ENCODE measurements at regions not wholly inside any gene's neighbourhood (a gene's known extent, or its start where the extent isn't known, plus 50 kb on each side); places are given as distances from the start of the nearest gene placed in this dataset.

DNA sequence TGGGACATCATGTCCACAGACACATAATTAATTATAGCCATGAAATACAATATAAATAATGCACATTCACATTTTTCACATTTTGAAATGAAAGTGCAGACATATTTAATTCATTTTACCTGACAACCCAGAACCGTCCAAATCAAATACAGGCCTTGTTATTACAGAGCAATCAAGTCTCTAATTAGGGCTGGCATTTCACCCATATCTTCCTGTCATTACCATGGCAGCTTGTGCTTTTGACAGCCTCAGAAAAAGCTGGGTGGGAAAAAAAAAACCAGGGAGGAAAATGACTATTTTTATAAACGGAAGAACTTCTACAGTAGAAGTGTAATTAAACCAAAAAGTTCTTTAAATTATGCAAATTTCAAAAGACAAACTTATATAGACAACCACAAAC lies 436.4 kb downstream of the FBXO15 start:
- TF ChIP-seq, protein P1, sequence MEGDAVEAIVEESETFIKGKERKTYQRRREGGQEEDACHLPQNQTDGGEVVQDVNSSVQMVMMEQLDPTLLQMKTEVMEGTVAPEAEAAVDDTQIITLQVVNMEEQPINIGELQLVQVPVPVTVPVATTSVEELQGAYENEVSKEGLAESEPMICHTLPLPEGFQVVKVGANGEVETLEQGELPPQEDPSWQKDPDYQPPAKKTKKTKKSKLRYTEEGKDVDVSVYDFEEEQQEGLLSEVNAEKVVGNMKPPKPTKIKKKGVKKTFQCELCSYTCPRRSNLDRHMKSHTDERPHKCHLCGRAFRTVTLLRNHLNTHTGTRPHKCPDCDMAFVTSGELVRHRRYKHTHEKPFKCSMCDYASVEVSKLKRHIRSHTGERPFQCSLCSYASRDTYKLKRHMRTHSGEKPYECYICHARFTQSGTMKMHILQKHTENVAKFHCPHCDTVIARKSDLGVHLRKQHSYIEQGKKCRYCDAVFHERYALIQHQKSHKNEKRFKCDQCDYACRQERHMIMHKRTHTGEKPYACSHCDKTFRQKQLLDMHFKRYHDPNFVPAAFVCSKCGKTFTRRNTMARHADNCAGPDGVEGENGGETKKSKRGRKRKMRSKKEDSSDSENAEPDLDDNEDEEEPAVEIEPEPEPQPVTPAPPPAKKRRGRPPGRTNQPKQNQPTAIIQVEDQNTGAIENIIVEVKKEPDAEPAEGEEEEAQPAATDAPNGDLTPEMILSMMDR (IDR thresholded peaks at IDR 0.05; ENCODE audit: unreplicated experiment), result no peak
- Mint-ChIP-seq H3K27me3 (ENCODE audit: insufficient read depth, unreplicated experiment) (no peaks in the 10 kb centered on the region), H3K4me3 (ENCODE audit: unreplicated experiment) (no peak overlapping the region), H3K27ac (ENCODE audit: low read depth, unreplicated experiment) (no peak overlapping the region), H3K4me1 (ENCODE audit: insufficient read depth, unreplicated experiment) (no peaks in the 10 kb centered on the region), H3K9me3 (ENCODE audit: unreplicated experiment) (peaks cover 11% of the 10 kb centered on the region), H3K36me3 (ENCODE audit: insufficient read depth, unreplicated experiment) (no peaks in the 10 kb centered on the region)
- intact Hi-C loops (cut with micrococcal nuclease), result no loop called here
- CTCF ChIA-PET, result interaction anchor here (0.7 kb wide), 1 partner anchor 14 kb away, joined by 3 read pairs; no protein-coding TSS in a partner anchor
- DNase-seq (ENCODE audit: unreplicated experiment), result no peak
- BruUV-seq (replicated peaks), result no TSS peak
- POLR2A ChIA-PET, result no interaction called here

DNA sequence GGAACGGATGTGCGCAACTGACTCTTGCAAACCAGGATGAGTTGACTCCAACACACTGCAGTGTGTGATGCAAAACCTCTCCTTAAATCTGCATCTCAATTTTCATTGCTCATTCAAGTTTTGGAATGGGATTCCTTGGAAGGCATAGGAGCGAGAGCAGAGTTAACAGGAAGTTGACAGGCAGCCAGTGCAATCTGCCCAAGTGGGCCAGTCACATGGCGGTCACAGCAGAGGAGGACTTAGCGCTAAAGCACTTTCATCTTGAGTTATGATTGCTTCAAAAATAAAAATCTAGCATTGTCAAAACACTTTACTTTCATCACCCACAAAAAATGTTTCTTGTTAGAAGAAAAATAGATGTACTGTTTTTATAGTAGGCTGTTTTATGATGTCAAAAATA lies 439.0 kb downstream of the FBXO15 start:
- DNase-seq (ENCODE audit: unreplicated experiment), result no peak
- BruUV-seq (replicated peaks), result no TSS peak
- TF ChIP-seq, protein P1 (IDR thresholded peaks at IDR 0.05; ENCODE audit: unreplicated experiment), result no peak
- Mint-ChIP-seq H3K36me3 (ENCODE audit: insufficient read depth, unreplicated experiment) (no peaks in the 10 kb centered on the region), H3K4me3 (ENCODE audit: unreplicated experiment) (no peak overlapping the region), H3K4me1 (ENCODE audit: insufficient read depth, unreplicated experiment) (no peaks in the 10 kb centered on the region), H3K27ac (ENCODE audit: low read depth, unreplicated experiment) (no peak overlapping the region), H3K9me3 (ENCODE audit: unreplicated experiment) (peaks cover 11% of the 10 kb centered on the region), H3K27me3 (ENCODE audit: insufficient read depth, unreplicated experiment) (no peaks in the 10 kb centered on the region)
- intact Hi-C loops (cut with micrococcal nuclease), result no loop called here
- POLR2A ChIA-PET, result no interaction called here
- CTCF ChIA-PET, result no interaction called here

DNA sequence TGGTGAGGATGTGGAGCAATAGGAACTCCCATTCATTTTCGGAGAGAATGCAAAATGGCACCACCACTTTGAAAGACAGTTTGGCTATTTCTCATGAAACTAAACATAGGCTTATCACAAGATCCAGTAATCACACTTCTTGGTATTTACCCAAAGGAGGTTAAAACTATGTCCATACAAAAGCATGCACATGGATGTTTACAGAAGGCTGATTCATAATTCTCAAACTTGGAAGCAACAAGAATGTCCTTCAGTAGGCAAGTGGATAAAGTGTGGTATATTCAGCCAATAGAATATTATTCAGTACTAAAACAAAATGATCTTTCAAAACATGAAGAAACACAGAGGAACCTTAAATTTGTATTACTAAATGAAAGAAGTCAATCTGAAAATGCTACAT lies 440.6 kb downstream of the FBXO15 start:
- H3K27ac Mint-ChIP-seq (ENCODE audit: low read depth, unreplicated experiment), result no peak overlapping the region
- BruUV-seq (replicated peaks), result no TSS peak
- CTCF ChIA-PET, result no interaction called here

DNA sequence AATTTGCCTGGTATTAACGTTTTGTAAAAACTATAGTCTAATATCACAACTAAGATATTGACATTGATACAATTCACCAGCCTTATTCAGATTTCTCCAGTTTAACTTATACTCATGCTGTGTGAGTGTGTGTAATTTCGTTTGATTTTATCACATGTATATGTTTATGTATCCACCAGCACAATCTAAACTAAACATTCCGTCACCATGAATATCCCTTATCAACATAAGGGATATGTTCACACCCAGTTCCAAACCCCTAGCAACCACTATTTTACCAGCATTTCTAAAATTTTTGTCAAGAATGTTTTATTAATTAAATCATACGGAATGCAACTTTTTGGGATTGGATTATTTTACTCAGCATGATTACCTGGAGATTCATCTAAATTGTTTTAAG lies 450.3 kb downstream of the FBXO15 start:
- POLR2A ChIA-PET, result interaction anchor here (1.4 kb wide), 1 partner anchor 8 kb away, joined by 3 read pairs; no protein-coding TSS in a partner anchor
- TF ChIP-seq, protein P1 (IDR thresholded peaks at IDR 0.05; ENCODE audit: unreplicated experiment), result no peak
- no TSS peak for BruUV-seq (replicated peaks)
- intact Hi-C loops (cut with micrococcal nuclease), result no loop called here
- H3K27me3 Mint-ChIP-seq (ENCODE audit: insufficient read depth, unreplicated experiment), result no peaks in the 10 kb centered on the region
- DNase-seq (ENCODE audit: unreplicated experiment), result no peak
- H3K4me1 Mint-ChIP-seq (ENCODE audit: insufficient read depth, unreplicated experiment), result peaks cover 6% of the 10 kb centered on the region
- H3K9me3 Mint-ChIP-seq (ENCODE audit: unreplicated experiment), result peaks cover 7% of the 10 kb centered on the region
- no peak overlapping the region for H3K4me3 Mint-ChIP-seq (ENCODE audit: unreplicated experiment)
- no peak overlapping the region for H3K27ac Mint-ChIP-seq (ENCODE audit: low read depth, unreplicated experiment)
- no peaks in the 10 kb centered on the region for H3K36me3 Mint-ChIP-seq (ENCODE audit: insufficient read depth, unreplicated experiment)
- CTCF ChIA-PET, result no interaction called here

More for the DNA sequence above, 440.6 kb downstream of the FBXO15 start:
- POLR2A ChIA-PET, result no interaction called here
- H3K9me3 Mint-ChIP-seq (ENCODE audit: unreplicated experiment), result peaks cover 11% of the 10 kb centered on the region
- no peaks in the 10 kb centered on the region for H3K27me3 Mint-ChIP-seq (ENCODE audit: insufficient read depth, unreplicated experiment)
- intact Hi-C loops (cut with micrococcal nuclease), result no loop called here
- TF ChIP-seq, protein P1 (IDR thresholded peaks at IDR 0.05; ENCODE audit: unreplicated experiment), result no peak
- no peaks in the 10 kb centered on the region for H3K4me1 Mint-ChIP-seq (ENCODE audit: insufficient read depth, unreplicated experiment)
- H3K36me3 Mint-ChIP-seq (ENCODE audit: insufficient read depth, unreplicated experiment), result no peaks in the 10 kb centered on the region
- no peak for DNase-seq (ENCODE audit: unreplicated experiment)
- H3K4me3 Mint-ChIP-seq (ENCODE audit: unreplicated experiment), result no peak overlapping the region

Data from MCF 10A (cell line).